Brain microvascular endothelial cell (primary cell): ENCODE measurements at regions not wholly inside any gene's neighbourhood (a gene's known extent, or its start where the extent isn't known, plus 50 kb on each side); places are given as distances from the start of the nearest gene placed in this dataset.

ENCODE experiments used
- DNase-seq: peaks from one replicate; pipeline ENCODE4 v3.0.0-alpha.2; 2020
- H3K27ac ChIP-seq: fragments of 250-450 bp; sonication (Bioruptor Pico); 2 replicates; pipeline ENCODE4 v1.5.1; 2020; ENCODE audit warnings: mild to moderate bottlenecking, moderate library complexity
- H3K27me3 ChIP-seq: fragments of 250-450 bp; sonication (Bioruptor Pico); replicated peaks from 2 replicates; pipeline ENCODE4 v1.5.1; 2020; ENCODE audit warnings: mild to moderate bottlenecking
- H3K36me3 ChIP-seq: fragments of 250-450 bp; sonication (Bioruptor Pico); replicated peaks from 2 replicates; pipeline ENCODE4 v1.5.1; 2020; ENCODE audit warnings: mild to moderate bottlenecking
- H3K4me3 ChIP-seq: 2 replicates; pipeline ENCODE4 v1.5.1; 2011; ENCODE audit warnings: low read depth, mild to moderate bottlenecking, control low read depth, low read length, moderate library complexity
- CTCF ChIP-seq: IDR thresholded peaks from 2 replicates; pipeline ENCODE4 v1.5.1; 2011; ENCODE audit warnings: low read depth, mild to moderate bottlenecking, moderate library complexity, low read length, control low read depth, inconsistent platforms; ENCODE audit errors: missing control alignments
- in situ Hi-C: cut with HindIII; loops from 2 replicates; pipeline ENCODE4 v1.10.0; 2017; ENCODE audit warnings: low sequenced_read_pairs, low pct_ligation_motif_present

DNA sequence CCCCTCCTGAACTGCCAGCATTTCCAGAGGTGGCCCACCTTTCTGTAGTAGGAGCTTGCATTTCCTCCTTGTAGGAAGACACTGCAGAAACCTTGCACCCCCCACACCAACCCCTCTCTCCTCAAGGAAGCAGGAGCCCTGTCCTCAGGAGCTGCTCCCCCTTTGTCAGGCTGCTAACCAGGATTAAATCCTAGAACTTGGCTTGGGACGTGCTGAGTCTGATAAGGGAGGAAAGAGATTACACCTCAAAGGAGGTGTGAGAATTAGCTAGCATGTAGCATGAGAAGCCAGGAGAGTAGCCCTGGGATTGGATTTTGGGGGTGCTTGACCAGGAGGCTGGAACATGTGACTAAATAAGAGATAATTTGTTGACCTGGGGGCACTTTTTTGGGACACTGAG is 119.8 kb upstream of the ALDH1B1 start:
- Histone ChIP-seq H3K36me3 (no peaks in the 10 kb centered on the region), H3K27ac (no peak overlapping the region), H3K4me3 (no peak overlapping the region), H3K27me3 (peaks cover 3% of the 10 kb centered on the region)
- no peak for TF ChIP-seq CTCF
- no peak for DNase-seq
- in situ Hi-C loops = no loop called here

- TF ChIP-seq CTCF = no peak
- no peak for DNase-seq
- H3K36me3 ChIP-seq = no peaks in the 10 kb centered on the region
- H3K4me3 ChIP-seq = no peak overlapping the region
- peaks cover 3% of the 10 kb centered on the region for H3K27me3 ChIP-seq
- no peak overlapping the region for H3K27ac ChIP-seq
- in situ Hi-C loops = no loop called here
Observed at GRCh38 chr9:38271666-38272241, 120.7 kb upstream of the ALDH1B1 start.

DNA sequence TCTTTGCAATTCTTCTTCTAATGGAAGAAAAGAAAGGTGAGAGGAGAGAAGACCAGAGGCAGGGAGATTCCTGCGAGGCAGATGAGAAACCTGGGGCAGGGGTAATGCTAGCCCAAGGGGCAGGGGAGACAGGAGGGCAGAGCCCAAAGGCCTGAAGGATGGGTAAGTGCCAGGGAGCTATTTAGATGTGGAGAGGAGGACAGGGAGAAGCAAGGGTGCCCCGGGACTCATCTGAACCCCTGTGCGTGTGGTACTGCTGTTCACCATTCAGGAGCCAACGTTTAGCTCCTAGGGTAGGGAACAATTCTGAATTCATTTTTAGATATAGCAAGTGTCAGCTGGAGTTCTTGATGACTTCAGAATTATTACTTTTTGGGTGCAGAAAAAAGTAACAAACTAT is 122.7 kb upstream of the ALDH1B1 start:
- H3K27ac ChIP-seq = no peak overlapping the region
- in situ Hi-C loops = no loop called here
- no peaks in the 10 kb centered on the region for H3K36me3 ChIP-seq
- DNase-seq = no peak
- H3K4me3 ChIP-seq = no peak overlapping the region
- H3K27me3 ChIP-seq = peaks cover 3% of the 10 kb centered on the region
- no peak for TF ChIP-seq CTCF

GRCh38 chr9:38263532-38263931 is 129.0 kb upstream of the ALDH1B1 start:
- H3K4me3 ChIP-seq = no peak overlapping the region
- in situ Hi-C loops = no loop called here
- peak; percentile 16 for DNase-seq
- H3K27me3 ChIP-seq = peaks cover 1% of the 10 kb centered on the region
- no peaks in the 10 kb centered on the region for H3K36me3 ChIP-seq
- TF ChIP-seq CTCF = peak; percentile 40
- H3K27ac ChIP-seq = no peak overlapping the region

- no peak for TF ChIP-seq CTCF
- no peak overlapping the region for H3K4me3 ChIP-seq
- in situ Hi-C loops = no loop called here
- H3K27ac ChIP-seq = no peak overlapping the region
- DNase-seq = no peak
- H3K36me3 ChIP-seq = no peaks in the 10 kb centered on the region
- H3K27me3 ChIP-seq = peaks cover 1% of the 10 kb centered on the region
Observed at GRCh38 chr9:38259519-38260218, 132.8 kb upstream of the ALDH1B1 start.

- peaks cover 1% of the 10 kb centered on the region for H3K27me3 ChIP-seq
- no peak overlapping the region for H3K27ac ChIP-seq
- DNase-seq = no peak
- H3K4me3 ChIP-seq = no peak overlapping the region
- in situ Hi-C loops = no loop called here
- no peak for TF ChIP-seq CTCF
- no peaks in the 10 kb centered on the region for H3K36me3 ChIP-seq
Observed at GRCh38 chr9:38259056-38259455, 133.4 kb upstream of the ALDH1B1 start.
